Transverse colon (tissue), 4 donors: ENCODE measurements at regions not wholly inside any gene's neighbourhood (a gene's known extent, or its start where the extent isn't known, plus 50 kb on each side); places are given as distances from the start of the nearest gene placed in this dataset.

Experiments used
- DNase-seq: peaks from one replicate; pipeline ENCODE4 v3.0.0-alpha.2; 2019
- H3K27ac ChIP-seq, 4 donors: fragments of 200-600 bp; sonication (generic); 2 replicates each; pipeline ENCODE4 v1.5.1; 2016 to 2018; ENCODE audit warnings: inconsistent platforms in 4 of 4
- H3K27me3 ChIP-seq: fragments of 200-600 bp; sonication (generic); 2 replicates; pipeline ENCODE4 v1.5.1; 2017; ENCODE audit warnings: inconsistent platforms
- H3K36me3 ChIP-seq, 4 donors: fragments of 200-600 bp; sonication (generic); 2 replicates each; pipeline ENCODE4 v1.5.1; 2017 to 2019; ENCODE audit warnings: inconsistent platforms in 4 of 4
- H3K4me1 ChIP-seq, 4 donors: fragments of 200-600 bp; sonication (generic); 2 replicates each; pipeline ENCODE4 v1.5.1; 2017 to 2020; ENCODE audit warnings: inconsistent platforms in 4 of 4
- H3K4me3 ChIP-seq, 4 donors: fragments of 200-600 bp; sonication (generic); 1 replicate in 1 of 4; 2 replicates in 3 of 4; pipeline versions ENCODE4 v1.5.1 to v1.6.1; 2017 to 2019; ENCODE audit warnings: inconsistent platforms in 4 of 4
- H3K9me3 ChIP-seq, 2 donors: fragments of 200-600 bp; sonication (generic); 2 replicates each; pipeline ENCODE4 v1.5.1; 2017 to 2019; ENCODE audit warnings: inconsistent platforms in 2 of 2
- EP300 ChIP-seq: sonication (generic); formaldehyde crosslinking; IDR thresholded peaks from one replicate; pipeline ENCODE4 v1.6.1; 2017; ENCODE audit warnings: antibody characterized with exemption, low read depth
- POLR2A ChIP-seq: fragments of 450-650 bp; IDR thresholded peaks from one replicate; pipeline ENCODE4 v1.6.1; 2016; ENCODE audit warnings: antibody characterized with exemption, mild to moderate bottlenecking, moderate library complexity
- POLR2AphosphoS5 ChIP-seq, 3 donors: sonication (generic); formaldehyde crosslinking; IDR thresholded peaks; one replicate each; pipeline ENCODE4 v1.6.1; 2016; ENCODE audit warnings: antibody characterized with exemption in 3 of 3
- WGBS, 2 donors: methylation state at CpG; one replicate each; pipeline ENCODE4 v1.1.5; 2018; ENCODE audit warnings: low coverage in 1 of 2; 5-methylcytosine and 5-hydroxymethylcytosine counted together
- in situ Hi-C, 4 donors: fragments of 200-750 bp; cut with MboI; loops; one replicate each; pipeline versions ENCODE4 v1.15.0 to v1.15.1; 2017; ENCODE audit warnings: low sequenced_read_pairs in 3 of 4, low pct_ligation_motif_present in 1 of 4, low pct_unique_long_range_greater_than_20kb in 1 of 4
- intact Hi-C: fragments of 100-400 bp; cut with DNase I; formaldehyde crosslinking; loops from one replicate; pipeline ENCODE4 v1.15.1; 2023; ENCODE audit warnings: low total_unique reads
- TF ChIP-seq, protein P1 (sequence below), 5 experiments: fragments of 200-600 bp in 3 of 5; fragments of 450-650 bp in 2 of 5; sonication (generic) in 3 of 5; IDR thresholded peaks; 1 replicate in 2 of 5; 2 replicates in 3 of 5; pipeline ENCODE4 v1.5.1; 2016 to 2017; ENCODE audit warnings: antibody characterized with exemption in 5 of 5, inconsistent platforms in 3 of 5, mild to moderate bottlenecking in 2 of 5, moderate library complexity in 1 of 5

DNA sequence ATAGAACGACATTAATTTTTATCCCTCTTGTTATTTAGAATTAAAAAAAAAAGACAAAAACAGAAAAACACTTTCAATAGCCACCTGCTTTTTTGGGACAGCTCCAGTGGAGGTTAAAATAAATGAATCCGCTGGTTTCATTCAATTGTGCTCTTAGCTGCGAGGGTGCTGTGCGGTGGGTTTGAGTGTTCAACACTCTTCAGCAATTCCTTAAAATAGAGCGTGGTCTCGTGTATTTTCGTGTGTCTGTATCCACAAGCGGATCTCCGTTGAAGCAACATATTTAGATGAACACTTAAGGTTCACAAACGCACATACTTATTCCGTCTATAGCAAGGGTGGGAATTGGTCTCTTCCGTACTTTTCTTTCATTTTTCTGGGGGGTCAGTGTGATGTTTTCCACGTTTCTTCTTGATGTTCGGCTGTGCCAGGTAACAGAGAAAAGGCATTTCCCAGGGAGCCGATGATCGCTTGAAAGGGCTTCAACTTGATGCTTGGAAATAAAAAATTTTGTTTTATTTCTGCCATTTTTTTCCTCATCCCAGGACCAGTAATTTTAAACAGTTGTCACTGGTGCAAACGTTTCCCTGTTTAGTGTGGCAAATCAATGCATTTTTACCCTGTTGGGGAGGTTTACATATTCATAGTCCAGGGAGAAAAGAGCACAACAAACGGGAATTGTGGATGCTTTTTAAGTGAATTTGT, 297.9 kb downstream of the IRF8 start:
- intact Hi-C loops: loop anchor here (5.0 kb wide), 1 partner anchor 120 kb away; no protein-coding TSS in a partner anchor

GRCh38 chr16:86198206-86199118, 299.5 kb downstream of the IRF8 start:
- peaks cover 0 to 16% (median 10%) of the 10 kb centered on the region in 4 donors for H3K4me1 ChIP-seq
- WGBS, 2 donors: 14 to 49% methylated on average over 5 to 26 of the region's 29 CpGs
- intact Hi-C loops (loop anchor here (2.0 to 5.0 kb wide), 2 partner anchors 121 to 318 kb away; no protein-coding TSS in a partner anchor), in situ Hi-C loops (loop anchor here in 3 of 4 donors (10.0 to 25.0 kb wide), 2 partner anchors 124 to 314 kb away; partner anchors contain the start of gene FOXF1 (in 3 of the 3))
- no peaks in the 10 kb centered on the region for H3K36me3 ChIP-seq
- H3K27me3 ChIP-seq: peaks cover 63% of the 10 kb centered on the region
- H3K27ac ChIP-seq: peak overlapping the region; percentile 81 to 91 (median 86)
- DNase-seq: no peak
- H3K9me3 ChIP-seq: no peaks in the 10 kb centered on the region
- TF ChIP-seq POLR2A (no peak), POLR2AphosphoS5 (IDR thresholded peaks at IDR 0.05) (peak; percentile 39 to 75 (median 60))
- H3K4me3 ChIP-seq: peak overlapping the region in 2 of 4 donors; percentile 14 to 17

More for the DNA sequence above, 297.9 kb downstream of the IRF8 start:
- no peaks in the 10 kb centered on the region for H3K9me3 ChIP-seq
- DNase-seq: no peak
- H3K4me1 ChIP-seq: peaks cover 0 to 11% (median 10%) of the 10 kb centered on the region in 4 donors
- WGBS, 2 donors: 62 to 65% methylated on average over 15 to 18 of the region's 18 CpGs
- no peak for TF ChIP-seq EP300
- TF ChIP-seq, protein P1, sequence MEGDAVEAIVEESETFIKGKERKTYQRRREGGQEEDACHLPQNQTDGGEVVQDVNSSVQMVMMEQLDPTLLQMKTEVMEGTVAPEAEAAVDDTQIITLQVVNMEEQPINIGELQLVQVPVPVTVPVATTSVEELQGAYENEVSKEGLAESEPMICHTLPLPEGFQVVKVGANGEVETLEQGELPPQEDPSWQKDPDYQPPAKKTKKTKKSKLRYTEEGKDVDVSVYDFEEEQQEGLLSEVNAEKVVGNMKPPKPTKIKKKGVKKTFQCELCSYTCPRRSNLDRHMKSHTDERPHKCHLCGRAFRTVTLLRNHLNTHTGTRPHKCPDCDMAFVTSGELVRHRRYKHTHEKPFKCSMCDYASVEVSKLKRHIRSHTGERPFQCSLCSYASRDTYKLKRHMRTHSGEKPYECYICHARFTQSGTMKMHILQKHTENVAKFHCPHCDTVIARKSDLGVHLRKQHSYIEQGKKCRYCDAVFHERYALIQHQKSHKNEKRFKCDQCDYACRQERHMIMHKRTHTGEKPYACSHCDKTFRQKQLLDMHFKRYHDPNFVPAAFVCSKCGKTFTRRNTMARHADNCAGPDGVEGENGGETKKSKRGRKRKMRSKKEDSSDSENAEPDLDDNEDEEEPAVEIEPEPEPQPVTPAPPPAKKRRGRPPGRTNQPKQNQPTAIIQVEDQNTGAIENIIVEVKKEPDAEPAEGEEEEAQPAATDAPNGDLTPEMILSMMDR (IDR thresholded peaks at IDR 0.05): no peak
- in situ Hi-C loops: loop anchor here in 3 of 4 donors (10.0 to 25.0 kb wide), 2 partner anchors 122 to 315 kb away; partner anchors contain the start of gene FOXF1 (in 3 of the 3)
- H3K27ac ChIP-seq: peak overlapping the region; percentile 81 to 91 (median 86)
- peak overlapping the region in 2 of 4 donors; percentile 13 to 17 for H3K4me3 ChIP-seq
- H3K36me3 ChIP-seq: no peaks in the 10 kb centered on the region
- H3K27me3 ChIP-seq: peaks cover 58% of the 10 kb centered on the region

DNA sequence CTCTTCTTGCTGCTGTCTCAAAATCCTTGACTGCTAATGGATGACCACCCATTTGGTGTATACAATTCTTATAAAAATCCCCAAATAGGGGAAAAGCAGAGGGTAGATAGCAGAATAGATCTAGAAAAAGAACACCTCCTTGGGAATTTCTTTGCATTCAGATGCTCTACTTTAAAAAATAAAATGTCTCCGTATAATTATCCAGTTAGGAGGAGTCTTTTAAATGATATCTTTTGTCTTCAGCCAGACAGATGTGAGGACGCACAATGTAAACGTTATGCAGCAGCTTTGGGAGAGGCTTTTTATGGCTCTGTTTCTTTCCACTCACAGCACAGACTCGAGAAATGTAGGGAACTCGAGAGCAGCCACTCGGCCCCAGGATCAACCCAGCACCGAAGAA, 300.2 kb downstream of the IRF8 start:
- Histone ChIP-seq H3K9me3 (no peaks in the 10 kb centered on the region), H3K36me3 (no peaks in the 10 kb centered on the region), H3K27ac (peak overlapping the region; percentile 81 to 91 (median 86)), H3K4me3 (peak overlapping the region in 2 of 4 donors; percentile 11 to 17), H3K27me3 (peaks cover 63% of the 10 kb centered on the region), H3K4me1 (peaks cover 0 to 16% (median 10%) of the 10 kb centered on the region in 4 donors)
- DNase-seq: no peak
- TF ChIP-seq POLR2AphosphoS5 (IDR thresholded peaks at IDR 0.05) (no peak), POLR2A (no peak), EP300 (no peak)
- TF ChIP-seq, protein P1 (IDR thresholded peaks at IDR 0.05): no peak
- intact Hi-C loops: loop anchor here (2.0 to 5.0 kb wide), 2 partner anchors 122 to 318 kb away; no protein-coding TSS in a partner anchor
- 14 to 25% methylated on average over 7 of the region's 7 CpGs for WGBS, 2 donors
- in situ Hi-C loops: loop anchor here in 3 of 4 donors (10.0 to 25.0 kb wide), 2 partner anchors 124 to 313 kb away; partner anchors contain the start of gene FOXF1 (in 3 of the 3)

DNA sequence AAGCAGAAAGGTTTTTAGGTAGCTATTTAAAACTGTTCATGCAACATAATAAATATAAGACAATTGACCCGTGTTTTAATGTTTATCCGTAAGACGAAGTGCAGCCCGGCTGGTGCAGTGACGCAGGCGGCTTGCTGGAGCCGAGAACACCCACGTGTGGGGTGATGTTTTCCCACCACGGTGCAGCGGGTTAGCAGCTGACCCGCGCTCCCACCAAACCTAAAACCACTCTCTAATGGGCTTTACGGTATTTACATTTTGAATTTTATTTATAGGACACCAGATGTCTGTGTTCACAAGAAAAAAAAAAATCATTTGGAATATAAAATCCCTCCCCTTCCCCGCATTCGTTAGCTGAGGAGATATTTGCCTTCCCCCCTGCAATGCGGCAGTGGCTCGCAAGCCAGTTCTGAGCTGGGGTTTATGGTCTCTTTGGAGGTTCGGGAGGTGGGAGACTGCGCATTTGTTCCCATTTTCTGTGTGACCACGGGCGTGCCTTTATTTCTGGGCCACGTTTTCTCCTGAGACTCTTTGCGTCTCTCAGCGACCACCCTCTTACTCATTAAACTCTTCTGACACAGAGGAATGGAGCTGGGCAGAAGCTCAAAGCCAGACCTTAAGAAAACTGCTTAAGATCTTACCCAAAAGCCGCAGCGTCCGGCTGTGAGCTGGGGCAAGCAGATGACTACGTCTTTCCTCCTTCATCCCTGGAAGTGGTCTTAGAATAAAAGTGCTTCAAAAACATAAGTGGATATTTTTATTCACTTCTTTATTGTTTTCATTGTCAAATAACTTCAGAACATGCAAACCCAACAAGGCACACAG, 301.1 kb downstream of the IRF8 start:
- peaks cover 63% of the 10 kb centered on the region for H3K27me3 ChIP-seq
- intact Hi-C loops: loop anchor here (2.0 to 5.0 kb wide), 4 partner anchors 43 to 317 kb away; no protein-coding TSS in a partner anchor
- H3K27ac ChIP-seq: peak overlapping the region; percentile 81 to 91 (median 86)
- peak; percentile 94 for TF ChIP-seq EP300
- TF ChIP-seq, protein P1 (IDR thresholded peaks at IDR 0.05): no peak
- TF ChIP-seq POLR2AphosphoS5 (IDR thresholded peaks at IDR 0.05): peak; percentile 61 to 72 (median 68)
- TF ChIP-seq POLR2A: peak; percentile 19
- peaks cover 0 to 16% (median 10%) of the 10 kb centered on the region in 4 donors for H3K4me1 ChIP-seq
- no peaks in the 10 kb centered on the region for H3K9me3 ChIP-seq
- H3K4me3 ChIP-seq: peak overlapping the region in 2 of 4 donors; percentile 11 to 17
- WGBS, 2 donors: 33 to 45% methylated on average over 13 to 28 of the region's 28 CpGs
- H3K36me3 ChIP-seq: no peaks in the 10 kb centered on the region
- peak; percentile 53 for DNase-seq
- in situ Hi-C loops: loop anchor here in 3 of 4 donors (10.0 to 25.0 kb wide), 2 partner anchors 125 to 312 kb away; partner anchors contain the start of gene FOXF1 (in 3 of the 3)
